GM18499 (cell line): ENCODE measurements at regions not wholly inside any gene's neighbourhood (a gene's known extent, or its start where the extent isn't known, plus 50 kb on each side); places are given as distances from the start of the nearest gene placed in this dataset.

Experiments used
- ATAC-seq: cut with Tn5 transposase; IDR thresholded peaks from one replicate; pipeline ENCODE4 v1.9.1; 2021; ENCODE audit warnings: moderate number of reproducible peaks; ENCODE audit not compliant: insufficient read depth, unreplicated experiment

GRCh38 chrX:6640727-6641126 lies 105.8 kb upstream of the VCX3A start:
- ATAC-seq: no peak

GRCh38 chrX:6614506-6614905 lies 79.6 kb upstream of the VCX3A start:
- no peak for ATAC-seq

- ATAC-seq: no peak
Observed at GRCh38 chrX:6599230-6599860, 64.4 kb upstream of the VCX3A start.
